GM12891 (cell line): ENCODE measurements at regions not wholly inside any gene's neighbourhood (a gene's known extent, or its start where the extent isn't known, plus 50 kb on each side); places are given as distances from the start of the nearest gene placed in this dataset.

Experiments
- POLR2A ChIP-seq: IDR thresholded peaks from 2 replicates; pipeline ENCODE4 v1.6.1; 2011; ENCODE audit warnings: low read depth, low read length, control low read depth
- POLR2AphosphoS5 ChIP-seq: IDR thresholded peaks from 2 replicates; pipeline ENCODE4 v1.6.1; 2011; ENCODE audit warnings: low read depth, low read length, control low read depth

- no peak for TF ChIP-seq POLR2AphosphoS5
- no peak for TF ChIP-seq POLR2A
Observed at GRCh38 chr5:71905834-71906711, 187.0 kb downstream of the CARTPT start.
